ENCODE measurements at regions not wholly inside any gene's neighbourhood (a gene's known extent, or its start where the extent isn't known, plus 50 kb on each side); places are given as distances from the start of the nearest gene placed in this dataset.

GRCh38 chr6:82775361-82775760 lies 290.3 kb downstream of the UBE3D start:
- H3K27ac ChIP-seq (ENCODE audit: control insufficient read depth, insufficient read depth, low read length) = no peak overlapping the region
- TF ChIP-seq CTCF (optimal IDR thresholded peaks at IDR 0.05 in 1 of 3, IDR thresholded peaks at IDR 0.05 in 1 of 3, conservative IDR thresholded peaks at IDR 0.05 in 1 of 3; ENCODE audit: extremely low read depth in 1 of 3, insufficient read depth in 2 of 3, low read length in 3 of 3) (no peak), EZH2 (IDR thresholded peaks at IDR 0.05; ENCODE audit: low read length) (no peak)
- no peaks in the 10 kb centered on the region for H3K36me3 ChIP-seq (ENCODE audit: control insufficient read depth in 2 of 2, extremely low read depth in 1 of 2, insufficient read depth in 2 of 2, low read length in 2 of 2)
- no peaks in the 10 kb centered on the region for H3K9me3 ChIP-seq (ENCODE audit: control insufficient read depth, low read depth, low read length)
- no peak for DNase-seq (ENCODE audit: low read depth, low spot score)
- no peaks in the 10 kb centered on the region for H3K4me1 ChIP-seq (ENCODE audit: control insufficient read depth, extremely low read depth, insufficient read depth, low read length)
- H2AFZ ChIP-seq (ENCODE audit: control insufficient read depth, low read length) = no peak overlapping the region
- no peaks in the 10 kb centered on the region for H3K79me2 ChIP-seq (ENCODE audit: control insufficient read depth, insufficient read depth, low read length)
- no peaks in the 10 kb centered on the region for H4K20me1 ChIP-seq (ENCODE audit: control insufficient read depth, extremely low read depth, insufficient read depth, low read length)
- dilution Hi-C loops (cut with MboI; ENCODE audit: extremely low pct_ligation_motif_present, low sequenced_read_pairs) = no loop called here
- H3K27me3 ChIP-seq (ENCODE audit: control insufficient read depth, extremely low read depth, insufficient read depth, low read length) = no peaks in the 10 kb centered on the region
- no peak overlapping the region for H3K4me2 ChIP-seq (ENCODE audit: control insufficient read depth, extremely low read depth, insufficient read depth, low read depth, low read length)
- FAIRE-seq = no peak
- no peaks in the 10 kb centered on the region for H3K9me1 ChIP-seq (ENCODE audit: control insufficient read depth, extremely low read depth, insufficient read depth, low read length)
- H3K9ac ChIP-seq (ENCODE audit: control insufficient read depth, extremely low read depth, insufficient read depth, low read length) = no peak overlapping the region
- H3K4me3 ChIP-seq (ENCODE audit: control insufficient read depth in 2 of 3, extremely low read depth in 1 of 3, insufficient read depth in 2 of 3, low read depth in 1 of 3, low read length in 3 of 3) = no peak overlapping the region

DNA sequence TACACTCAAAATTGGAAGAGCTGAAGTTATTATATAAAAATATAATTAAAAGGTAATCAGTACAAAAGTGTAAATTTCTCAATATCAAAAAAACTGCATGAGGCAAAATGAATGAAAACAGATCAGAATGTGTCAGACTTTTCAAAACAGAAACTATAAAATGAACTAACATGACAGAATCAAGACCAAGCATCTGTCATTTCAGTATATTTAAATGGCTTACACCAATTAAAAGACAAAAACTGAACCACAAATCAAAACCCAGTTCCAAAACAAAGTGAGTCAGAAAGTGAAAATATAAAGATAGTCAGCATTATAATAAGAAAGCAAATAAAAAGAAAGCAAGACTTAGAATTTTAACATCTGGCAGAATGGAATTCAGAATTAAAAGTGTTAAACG lies 289.7 kb downstream of the UBE3D start:
- Histone ChIP-seq H3K4me2 (ENCODE audit: control insufficient read depth, extremely low read depth, insufficient read depth, low read depth, low read length) (no peak overlapping the region), H3K4me3 (ENCODE audit: control insufficient read depth in 2 of 3, extremely low read depth in 1 of 3, insufficient read depth in 2 of 3, low read depth in 1 of 3, low read length in 3 of 3) (no peak overlapping the region), H3K27me3 (ENCODE audit: control insufficient read depth, extremely low read depth, insufficient read depth, low read length) (no peaks in the 10 kb centered on the region), H3K9me1 (ENCODE audit: control insufficient read depth, extremely low read depth, insufficient read depth, low read length) (no peaks in the 10 kb centered on the region), H3K9ac (ENCODE audit: control insufficient read depth, extremely low read depth, insufficient read depth, low read length) (no peak overlapping the region), H2AFZ (ENCODE audit: control insufficient read depth, low read length) (no peak overlapping the region), H4K20me1 (ENCODE audit: control insufficient read depth, extremely low read depth, insufficient read depth, low read length) (no peaks in the 10 kb centered on the region), H3K79me2 (ENCODE audit: control insufficient read depth, insufficient read depth, low read length) (no peaks in the 10 kb centered on the region), H3K9me3 (ENCODE audit: control insufficient read depth, low read depth, low read length) (no peaks in the 10 kb centered on the region), H3K4me1 (ENCODE audit: control insufficient read depth, extremely low read depth, insufficient read depth, low read length) (no peaks in the 10 kb centered on the region), H3K27ac (ENCODE audit: control insufficient read depth, insufficient read depth, low read length) (no peak overlapping the region), H3K36me3 (ENCODE audit: control insufficient read depth in 2 of 2, extremely low read depth in 1 of 2, insufficient read depth in 2 of 2, low read length in 2 of 2) (no peaks in the 10 kb centered on the region)
- DNase-seq (ENCODE audit: low read depth, low spot score) = no peak
- TF ChIP-seq EZH2 (IDR thresholded peaks at IDR 0.05; ENCODE audit: low read length) (no peak), CTCF (optimal IDR thresholded peaks at IDR 0.05 in 1 of 3, IDR thresholded peaks at IDR 0.05 in 1 of 3, conservative IDR thresholded peaks at IDR 0.05 in 1 of 3; ENCODE audit: extremely low read depth in 1 of 3, insufficient read depth in 2 of 3, low read length in 3 of 3) (no peak)
- FAIRE-seq = no peak
- dilution Hi-C loops (cut with MboI; ENCODE audit: extremely low pct_ligation_motif_present, low sequenced_read_pairs) = no loop called here

All from keratinocyte (primary cell).